ENCODE measurements at regions not wholly inside any gene's neighbourhood (a gene's known extent, or its start where the extent isn't known, plus 50 kb on each side); places are given as distances from the start of the nearest gene placed in this dataset.
A peak's percentile ranks its signal among the peaks of the same experiment; 100 is the strongest.

GRCh38 chr12:124478985-124479645 is 88.3 kb downstream of the NCOR2 start:
- H3K36me3 ChIP-seq (ENCODE audit: insufficient read depth, low read length) = no peaks in the 10 kb centered on the region
- H3K27ac ChIP-seq (ENCODE audit: low read depth, low read length) = no peak overlapping the region
- H3K4me1 ChIP-seq (ENCODE audit: insufficient read depth, low read length) = peaks cover 7% of the 10 kb centered on the region

GRCh38 chr12:124478416-124478815 is 89.0 kb downstream of the NCOR2 start:
- H3K27ac Mint-ChIP-seq = peak overlapping the region in 5 of 8 donors; percentile 7 to 78 (median 17)
- no peak overlapping the region for H3K27ac ChIP-seq (ENCODE audit: low read depth, low read length)
- ChIA-PET POLR2A (no interaction called here), CTCF (no interaction called here)
- H3K4me3 Mint-ChIP-seq = no peak overlapping the region
- H3K9me3 ChIP-seq (ENCODE audit: low read length) = no peaks in the 10 kb centered on the region
- H3K27me3 ChIP-seq (ENCODE audit: insufficient read depth, low read length, poor library complexity, severe bottlenecking) = no peaks in the 10 kb centered on the region
- no peak overlapping the region for H3K4me3 ChIP-seq (ENCODE audit: low read length)
- no peak for DNase-seq
- no peaks in the 10 kb centered on the region for H3K27me3 Mint-ChIP-seq
- peaks cover 5% of the 10 kb centered on the region for H3K36me3 ChIP-seq (ENCODE audit: insufficient read depth, low read length)
- peaks cover 20 to 48% (median 24%) of the 10 kb centered on the region in 3 donors for H3K4me1 Mint-ChIP-seq
- peaks cover 0 to 3% (median 0%) of the 10 kb centered on the region in 5 donors for H3K9me3 Mint-ChIP-seq
- peaks cover 12 to 60% (median 24%) of the 10 kb centered on the region in 3 donors for H3K36me3 Mint-ChIP-seq
- H3K4me1 ChIP-seq (ENCODE audit: insufficient read depth, low read length) = peaks cover 7% of the 10 kb centered on the region

More at GRCh38 chr12:124478985-124479645, 88.3 kb downstream of the NCOR2 start:
- CTCF ChIA-PET = no interaction called here
- Mint-ChIP-seq H3K36me3 (peaks cover 5 to 60% (median 18%) of the 10 kb centered on the region in 3 donors), H3K27ac (peak overlapping the region in 6 of 8 donors; percentile 8 to 74 (median 44)), H3K4me1 (peaks cover 20 to 49% (median 26%) of the 10 kb centered on the region in 3 donors), H3K4me3 (peak overlapping the region in 1 of 7 donors; percentile 2), H3K27me3 (no peaks in the 10 kb centered on the region), H3K9me3 (no peaks in the 10 kb centered on the region)
- Histone ChIP-seq H3K9me3 (ENCODE audit: low read length) (no peaks in the 10 kb centered on the region), H3K4me3 (ENCODE audit: low read length) (no peak overlapping the region), H3K27me3 (ENCODE audit: insufficient read depth, low read length, poor library complexity, severe bottlenecking) (no peaks in the 10 kb centered on the region)
- POLR2A ChIA-PET = interaction anchor here (1.5 kb wide), 1 partner anchor 13 kb away, joined by 3 read pairs; no protein-coding TSS in a partner anchor
- no peak for DNase-seq

GRCh38 chr12:124477107-124477915 is 90.1 kb downstream of the NCOR2 start:
- Mint-ChIP-seq H3K36me3 (peaks cover 16 to 63% (median 31%) of the 10 kb centered on the region in 3 donors), H3K4me3 (no peak overlapping the region), H3K27ac (peak overlapping the region in 2 of 8 donors; percentile 43 to 52), H3K9me3 (peaks cover 0 to 3% (median 0%) of the 10 kb centered on the region in 5 donors), H3K4me1 (peaks cover 20 to 44% (median 24%) of the 10 kb centered on the region in 3 donors), H3K27me3 (no peaks in the 10 kb centered on the region)
- no peak for DNase-seq
- Histone ChIP-seq H3K27ac (ENCODE audit: low read depth, low read length) (no peak overlapping the region), H3K4me3 (ENCODE audit: low read length) (no peak overlapping the region), H3K36me3 (ENCODE audit: insufficient read depth, low read length) (peaks cover 12% of the 10 kb centered on the region), H3K9me3 (ENCODE audit: low read length) (peaks cover 6% of the 10 kb centered on the region), H3K27me3 (ENCODE audit: insufficient read depth, low read length, poor library complexity, severe bottlenecking) (no peaks in the 10 kb centered on the region), H3K4me1 (ENCODE audit: insufficient read depth, low read length) (peaks cover 7% of the 10 kb centered on the region)
- ChIA-PET CTCF (no interaction called here), POLR2A (no interaction called here)

- Mint-ChIP-seq H3K9me3 (peaks cover 0 to 3% (median 0%) of the 10 kb centered on the region in 5 donors), H3K27ac (no peak overlapping the region), H3K4me1 (peaks cover 17 to 38% (median 18%) of the 10 kb centered on the region in 3 donors), H3K4me3 (no peak overlapping the region), H3K36me3 (peaks cover 17 to 67% (median 34%) of the 10 kb centered on the region in 3 donors), H3K27me3 (no peaks in the 10 kb centered on the region)
- no peak for DNase-seq
- H3K9me3 ChIP-seq (ENCODE audit: low read length) = peaks cover 6% of the 10 kb centered on the region
- peaks cover 7% of the 10 kb centered on the region for H3K4me1 ChIP-seq (ENCODE audit: insufficient read depth, low read length)
- H3K27ac ChIP-seq (ENCODE audit: low read depth, low read length) = no peak overlapping the region
- ChIA-PET POLR2A (no interaction called here), CTCF (no interaction called here)
- no peak overlapping the region for H3K4me3 ChIP-seq (ENCODE audit: low read length)
- H3K27me3 ChIP-seq (ENCODE audit: insufficient read depth, low read length, poor library complexity, severe bottlenecking) = no peaks in the 10 kb centered on the region
- peaks cover 13% of the 10 kb centered on the region for H3K36me3 ChIP-seq (ENCODE audit: insufficient read depth, low read length)
Observed at GRCh38 chr12:124476011-124476400, 91.4 kb downstream of the NCOR2 start.

- H3K4me3 ChIP-seq (ENCODE audit: low read length) = no peak overlapping the region
- CTCF ChIA-PET = no interaction called here
- POLR2A ChIA-PET = no interaction called here
- Mint-ChIP-seq H3K4me3 (no peak overlapping the region), H3K27me3 (no peaks in the 10 kb centered on the region), H3K9me3 (peaks cover 0 to 3% (median 0%) of the 10 kb centered on the region in 5 donors), H3K36me3 (peaks cover 18 to 71% (median 36%) of the 10 kb centered on the region in 3 donors), H3K4me1 (peaks cover 16 to 34% (median 17%) of the 10 kb centered on the region in 3 donors), H3K27ac (no peak overlapping the region)
- peaks cover 13% of the 10 kb centered on the region for H3K36me3 ChIP-seq (ENCODE audit: insufficient read depth, low read length)
- no peak for DNase-seq
- peaks cover 6% of the 10 kb centered on the region for H3K9me3 ChIP-seq (ENCODE audit: low read length)
- peaks cover 6% of the 10 kb centered on the region for H3K4me1 ChIP-seq (ENCODE audit: insufficient read depth, low read length)
- H3K27ac ChIP-seq (ENCODE audit: low read depth, low read length) = no peak overlapping the region
- H3K27me3 ChIP-seq (ENCODE audit: insufficient read depth, low read length, poor library complexity, severe bottlenecking) = no peaks in the 10 kb centered on the region
Observed at GRCh38 chr12:124475295-124476010, 92.0 kb downstream of the NCOR2 start.

GRCh38 chr12:124474709-124475108 is 92.7 kb downstream of the NCOR2 start:
- peaks cover 14 to 33% (median 21%) of the 10 kb centered on the region in 3 donors for H3K4me1 Mint-ChIP-seq
- Histone ChIP-seq H3K4me1 (ENCODE audit: insufficient read depth, low read length) (no peaks in the 10 kb centered on the region), H3K27ac (ENCODE audit: low read depth, low read length) (no peak overlapping the region), H3K36me3 (ENCODE audit: insufficient read depth, low read length) (peaks cover 13% of the 10 kb centered on the region), H3K27me3 (ENCODE audit: insufficient read depth, low read length, poor library complexity, severe bottlenecking) (no peaks in the 10 kb centered on the region), H3K9me3 (ENCODE audit: low read length) (peaks cover 6% of the 10 kb centered on the region), H3K4me3 (ENCODE audit: low read length) (no peak overlapping the region)
- ChIA-PET POLR2A (no interaction called here), CTCF (no interaction called here)
- H3K27ac Mint-ChIP-seq = peak overlapping the region in 2 of 8 donors; percentile 21 to 54
- no peak overlapping the region for H3K4me3 Mint-ChIP-seq
- H3K27me3 Mint-ChIP-seq = no peaks in the 10 kb centered on the region
- peaks cover 0 to 3% (median 0%) of the 10 kb centered on the region in 5 donors for H3K9me3 Mint-ChIP-seq
- DNase-seq = no peak
- H3K36me3 Mint-ChIP-seq = peaks cover 22 to 73% (median 40%) of the 10 kb centered on the region in 3 donors

- H3K4me1 Mint-ChIP-seq = peaks cover 10 to 25% (median 17%) of the 10 kb centered on the region in 3 donors
- peaks cover 13% of the 10 kb centered on the region for H3K9me3 ChIP-seq (ENCODE audit: low read length)
- no peak overlapping the region for H3K4me3 ChIP-seq (ENCODE audit: low read length)
- no peaks in the 10 kb centered on the region for H3K27me3 Mint-ChIP-seq
- H3K9me3 Mint-ChIP-seq = peaks cover 0 to 6% (median 3%) of the 10 kb centered on the region in 5 donors
- H3K27me3 ChIP-seq (ENCODE audit: insufficient read depth, low read length, poor library complexity, severe bottlenecking) = no peaks in the 10 kb centered on the region
- H3K4me1 ChIP-seq (ENCODE audit: insufficient read depth, low read length) = no peaks in the 10 kb centered on the region
- DNase-seq = no peak
- H3K27ac ChIP-seq (ENCODE audit: low read depth, low read length) = no peak overlapping the region
- CTCF ChIA-PET = no interaction called here
- no peak overlapping the region for H3K4me3 Mint-ChIP-seq
- no peak overlapping the region for H3K27ac Mint-ChIP-seq
- peaks cover 13% of the 10 kb centered on the region for H3K36me3 ChIP-seq (ENCODE audit: insufficient read depth, low read length)
- H3K36me3 Mint-ChIP-seq = peaks cover 30 to 67% (median 38%) of the 10 kb centered on the region in 3 donors
- POLR2A ChIA-PET = no interaction called here
Observed at GRCh38 chr12:124472690-124473279, 94.6 kb downstream of the NCOR2 start.
